HepG2 (cell line): ENCODE measurements at regions not wholly inside any gene's neighbourhood (a gene's known extent, or its start where the extent isn't known, plus 50 kb on each side); places are given as distances from the start of the nearest gene placed in this dataset.

Source experiments
- ATAC-seq: fragments of 200-7000 bp; cut with Tn5 transposase; 3 replicates; pipeline ENCODE4 v1.9.1; 2020; ENCODE audit warnings: mild to moderate bottlenecking, moderate library complexity
- BruUV-seq: library from RNA; stranded (reverse); fragments of 400-500 nt; replicated peaks from 2 replicates; lab custom pipeline; 2021; lab: Mats Ljungman, UMichigan
- CTCF ChIA-PET: fragments of 300-600 bp; formaldehyde crosslinking; extraction: SDS; loops from one replicate; lab custom pipeline; 2021; ENCODE audit warnings: low total read pairs, inconsistent platforms, low intra/inter-chr PET ratio; lab: Yijun Ruan, JAX
- POLR2A ChIA-PET: fragments of 350-600 bp; sonication (Branson Sonifier 250); formaldehyde crosslinking; loops from one replicate; lab custom pipeline; 2020; ENCODE audit warnings: antibody characterized with exemption, inconsistent platforms; lab: Yijun Ruan, JAX
- DNase-seq: peaks from one replicate; pipeline ENCODE4 v3.0.0-alpha.2; 2015; ENCODE audit warnings: low spot score
- FAIRE-seq: peaks from 3 replicates; lab custom pipeline; 2011; peaks lifted over from hg19 to GRCh38; lab: Jason Lieb, UNC
- H2AFZ ChIP-seq: one replicate; pipeline ENCODE4 v1.6.1; 2011; ENCODE audit warnings: low read length, inconsistent platforms
- H3K27ac ChIP-seq: fragments of 300-600 bp; 3 replicates; pipeline ENCODE4 v1.8.0; 2011; ENCODE audit warnings: mixed run types, mild to moderate bottlenecking, mixed read lengths, low read length, inconsistent platforms; ENCODE audit not compliant: insufficient read depth; ENCODE audit errors: extremely low read length
- H3K27me3 ChIP-seq, 2 experiments: fragments of 200-600 bp in 1 of 2; 2 replicates in 1 of 2; 3 replicates in 1 of 2; pipeline versions ENCODE4 v1.6.0 to v1.8.0; 2011; ENCODE audit warnings: low read length in 2 of 2, mild to moderate bottlenecking in 2 of 2, moderate library complexity in 2 of 2, inconsistent platforms in 1 of 2; ENCODE audit not compliant: insufficient read depth in 2 of 2, control insufficient read depth in 1 of 2
- H3K36me3 ChIP-seq, 2 experiments: fragments of 200-600 bp in 1 of 2; replicated peaks in 1 of 2; 2 replicates in 1 of 2; 3 replicates in 1 of 2; pipeline versions ENCODE4 v1.5.1 to v1.8.0; 2011; ENCODE audit warnings: low read length in 2 of 2, inconsistent platforms in 1 of 2; ENCODE audit not compliant: insufficient read depth in 2 of 2, control insufficient read depth in 1 of 2
- H3K4me1 ChIP-seq: 2 replicates; pipeline ENCODE4 v1.5.1; 2012; ENCODE audit warnings: low read length, inconsistent platforms; ENCODE audit not compliant: insufficient read depth
- H3K4me2 ChIP-seq: 2 replicates; pipeline ENCODE4 v1.6.0; 2011; ENCODE audit warnings: low read depth, low read length, inconsistent platforms
- H3K4me3 ChIP-seq, 3 experiments: fragments of 200-600 bp in 1 of 3; sonication (generic), shearing (Covaris generic) in 1 of 3; replicated peaks in 1 of 3; 2 replicates each; pipeline ENCODE4 v1.5.1; 2011 to 2016; ENCODE audit warnings: low read length in 3 of 3, inconsistent platforms in 2 of 3, low read depth in 2 of 3, mild to moderate bottlenecking in 2 of 3, control low read depth in 1 of 3, mixed read lengths in 1 of 3; ENCODE audit not compliant: insufficient read depth in 1 of 3
- H3K79me2 ChIP-seq: one replicate; pipeline ENCODE4 v1.6.1; 2011; ENCODE audit warnings: low read length, inconsistent platforms; ENCODE audit not compliant: insufficient read depth
- H3K9ac ChIP-seq: 2 replicates; pipeline ENCODE4 v1.6.0; 2011; ENCODE audit warnings: mild to moderate bottlenecking, low read depth, low read length, inconsistent platforms; ENCODE audit not compliant: insufficient read depth
- H3K9me3 ChIP-seq: 2 replicates; pipeline ENCODE4 v1.5.1; 2012; ENCODE audit warnings: mild to moderate bottlenecking, low read length
- H4K20me1 ChIP-seq: 2 replicates; pipeline ENCODE4 v1.6.0; 2011; ENCODE audit warnings: inconsistent platforms, mild to moderate bottlenecking, low read length, moderate library complexity; ENCODE audit not compliant: insufficient read depth
- ARID2 ChIP-seq: sonication (generic); formaldehyde crosslinking; IDR thresholded peaks from 2 replicates; pipeline ENCODE4 v1.8.1; 2022; ENCODE audit warnings: mild to moderate bottlenecking, missing genetic modification reagents, borderline replicate concordance
- BCL6 ChIP-seq: IDR thresholded peaks from 2 replicates; pipeline ENCODE4 v1.6.1; 2016; ENCODE audit warnings: missing genetic modification reagents, missing compliant biosample characterization
- SIX1 ChIP-seq: sonication (generic); formaldehyde crosslinking; IDR thresholded peaks from 2 replicates; pipeline ENCODE4 v1.4.0; 2020; ENCODE audit warnings: missing genetic modification reagents, borderline replicate concordance
- TGIF2 ChIP-seq: IDR thresholded peaks from 2 replicates; pipeline ENCODE4 v1.6.1; 2016; ENCODE audit warnings: control low read depth, missing compliant biosample characterization
- ZNF138 ChIP-seq: sonication (generic); formaldehyde crosslinking; IDR thresholded peaks from 2 replicates; pipeline ENCODE4 v1.5.0; 2020; ENCODE audit warnings: mild to moderate bottlenecking, low read depth, missing genetic modification reagents
- ZNF34 ChIP-seq: sonication (generic); formaldehyde crosslinking; IDR thresholded peaks from 2 replicates; pipeline ENCODE4 v1.4.0; 2020; ENCODE audit warnings: mild to moderate bottlenecking, missing genetic modification reagents, borderline replicate concordance
- WGBS: methylation state at CpG from one replicate; pipeline ENCODE4 v1.1.6; 2017; ENCODE audit warnings: low lambda C conversion rate; 5-methylcytosine and 5-hydroxymethylcytosine counted together
- in situ Hi-C: cut with HindIII; loops from 2 replicates; pipeline ENCODE4 v1.10.0; 2017; ENCODE audit warnings: low pct_unique_long_range_greater_than_20kb; ENCODE audit not compliant: extremely low pct_ligation_motif_present
- intact Hi-C: fragments of 100-400 bp; cut with micrococcal nuclease; formaldehyde crosslinking; loops from one replicate; pipeline ENCODE4 v1.10.0; 2022; ENCODE audit not compliant: unreplicated experiment
- TF ChIP-seq, protein P1 (sequence below): IDR thresholded peaks from 2 replicates; pipeline ENCODE4 v1.6.1; 2016; ENCODE audit warnings: missing biosample characterization, missing genetic modification reagents, low read depth

GRCh38 chr4:42234817-42235216 is 82.4 kb upstream of the BEND4 start:
- no peaks in the 10 kb centered on the region for H3K79me2 ChIP-seq
- no peak overlapping the region for H3K4me2 ChIP-seq
- FAIRE-seq (no peak), DNase-seq (no peak), ATAC-seq (no peak)
- H3K9me3 ChIP-seq = no peaks in the 10 kb centered on the region
- H3K4me1 ChIP-seq = no peaks in the 10 kb centered on the region
- H4K20me1 ChIP-seq = no peaks in the 10 kb centered on the region
- H3K4me3 ChIP-seq = no peak overlapping the region
- POLR2A ChIA-PET = no interaction called here
- intact Hi-C loops = no loop called here
- CTCF ChIA-PET = no interaction called here
- no peaks in the 10 kb centered on the region for H3K36me3 ChIP-seq
- H3K27me3 ChIP-seq = peaks cover 0 to 5% of the 10 kb centered on the region in 2 experiments; a peak in 2 of 5 replicates
- 66% methylated on average over 4 of the region's 4 CpGs for WGBS
- H3K27ac ChIP-seq = no peak overlapping the region
- TF ChIP-seq ZNF138 (CRISPR knock-in tag) = no peak
- no peak for TF ChIP-seq SIX1 (CRISPR knock-in tag)
- TF ChIP-seq TGIF2 (CRISPR knock-in tag) = no peak
- TF ChIP-seq, protein P1, sequence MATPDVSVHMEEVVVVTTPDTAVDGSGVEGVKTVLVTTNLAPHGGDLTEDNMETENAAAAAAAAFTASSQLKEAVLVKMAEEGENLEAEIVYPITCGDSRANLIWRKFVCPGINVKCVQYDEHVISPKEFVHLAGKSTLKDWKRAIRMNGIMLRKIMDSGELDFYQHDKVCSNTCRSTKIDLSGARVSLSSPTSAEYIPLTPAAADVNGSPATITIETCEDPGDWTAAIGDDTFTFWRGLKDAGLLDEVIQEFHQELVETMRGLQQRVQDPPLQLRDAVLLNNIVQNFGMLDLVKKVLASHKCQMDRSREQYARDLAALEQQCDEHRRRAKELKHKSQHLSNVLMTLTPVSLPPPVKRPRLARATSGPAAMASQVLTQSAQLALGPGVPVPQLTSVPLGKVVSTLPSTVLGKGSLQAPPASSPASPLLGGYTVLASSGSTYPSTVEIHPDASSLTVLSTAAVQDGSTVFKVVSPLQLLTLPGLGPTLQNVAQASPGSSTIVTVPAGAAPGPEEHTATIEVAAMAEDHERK = no peak
- TF ChIP-seq BCL6 (CRISPR knock-in tag) = no peak
- TF ChIP-seq ARID2 (CRISPR knock-in tag) = no peak
- no peak for TF ChIP-seq ZNF34 (CRISPR knock-in tag)
- in situ Hi-C loops = no loop called here
- no peak overlapping the region for H2AFZ ChIP-seq
- no TSS peak for BruUV-seq
- no peak overlapping the region for H3K9ac ChIP-seq
